SH-SY5Y (cell line): ENCODE measurements at regions not wholly inside any gene's neighbourhood (a gene's known extent, or its start where the extent isn't known, plus 50 kb on each side); places are given as distances from the start of the nearest gene placed in this dataset.

Experiments used
- GATA2 ChIP-seq: IDR thresholded peaks from 2 replicates; pipeline ENCODE4 v1.6.1; 2011; ENCODE audit warnings: mild to moderate bottlenecking, low read depth, low read length
- GATA3 ChIP-seq: IDR thresholded peaks from 2 replicates; pipeline ENCODE4 v1.6.1; 2011; ENCODE audit warnings: low read depth, mild to moderate bottlenecking, low read length, moderate library complexity

- TF ChIP-seq GATA2 (no peak), GATA3 (no peak)
Measured at GRCh38 chr3:33936921-33937525, 138.6 kb downstream of the PDCD6IP start.
